SK-N-SH treated with all-trans-retinoic acid at 6 μM for 48 hours (cell line): ENCODE measurements at regions not wholly inside any gene's neighbourhood (a gene's known extent, or its start where the extent isn't known, plus 50 kb on each side); places are given as distances from the start of the nearest gene placed in this dataset.

Experiments
- ARNTL ChIP-seq: fragments of 450-650 bp; formaldehyde crosslinking; IDR thresholded peaks from 2 replicates; pipeline ENCODE4 v1.5.0; 2020; ENCODE audit warnings: low read depth, mild to moderate bottlenecking, moderate library complexity, borderline replicate concordance
- CSDC2 ChIP-seq: fragments of 250-450 bp; sonication (Bioruptor Pico); IDR thresholded peaks from 2 replicates; pipeline ENCODE4 v1.5.0; 2020; ENCODE audit warnings: mild to moderate bottlenecking, moderate library complexity
- GLIS3 ChIP-seq: fragments of 250-450 bp; sonication (Bioruptor Pico); IDR thresholded peaks from 2 replicates; pipeline ENCODE4 v1.5.0; 2020; ENCODE audit warnings: mild to moderate bottlenecking, moderate library complexity
- PPARA ChIP-seq: fragments of 250-450 bp; sonication (Bioruptor Pico); IDR thresholded peaks from 2 replicates; pipeline ENCODE4 v1.5.0; 2020; ENCODE audit warnings: mild to moderate bottlenecking, borderline replicate concordance
- RARB ChIP-seq: fragments of 250-450 bp; sonication (Bioruptor Pico); IDR thresholded peaks from 2 replicates; pipeline ENCODE4 v1.8.0; 2021; ENCODE audit warnings: mild to moderate bottlenecking, moderate library complexity
- SNAI2 ChIP-seq: fragments of 250-450 bp; sonication (Bioruptor Pico); IDR thresholded peaks from 2 replicates; pipeline ENCODE4 v1.5.0; 2020; ENCODE audit warnings: mild to moderate bottlenecking, moderate library complexity
- TCF4 ChIP-seq: fragments of 250-450 bp; sonication (Bioruptor Pico); IDR thresholded peaks from 2 replicates; pipeline ENCODE4 v1.8.0; 2021; ENCODE audit warnings: mild to moderate bottlenecking, moderate library complexity, borderline replicate concordance
- TOX ChIP-seq: fragments of 250-450 bp; sonication (Bioruptor Pico); IDR thresholded peaks from 2 replicates; pipeline ENCODE4 v1.8.0; 2021; ENCODE audit warnings: mild to moderate bottlenecking, moderate library complexity, borderline replicate concordance
- ZFP3 ChIP-seq: fragments of 250-450 bp; sonication (Bioruptor Pico); IDR thresholded peaks from 2 replicates; pipeline ENCODE4 v1.5.0; 2020; ENCODE audit warnings: mild to moderate bottlenecking, moderate library complexity
- ZNF565 ChIP-seq: fragments of 450-650 bp; formaldehyde crosslinking; conservative IDR thresholded peaks from 2 replicates; pipeline ENCODE4 v1.5.0; 2020; ENCODE audit warnings: low read depth, mild to moderate bottlenecking, moderate library complexity
- TF ChIP-seq, protein P1 (sequence below): fragments of 250-450 bp; sonication (Bioruptor Pico); IDR thresholded peaks from 2 replicates; pipeline ENCODE4 v1.5.1; 2021; ENCODE audit warnings: mild to moderate bottlenecking, moderate library complexity

GRCh38 chr10:31644931-31645633, 283.5 kb downstream of the ARHGAP12 start:
- TF ChIP-seq CSDC2 (CRISPR knock-in tag): no peak
- TF ChIP-seq, protein P1, sequence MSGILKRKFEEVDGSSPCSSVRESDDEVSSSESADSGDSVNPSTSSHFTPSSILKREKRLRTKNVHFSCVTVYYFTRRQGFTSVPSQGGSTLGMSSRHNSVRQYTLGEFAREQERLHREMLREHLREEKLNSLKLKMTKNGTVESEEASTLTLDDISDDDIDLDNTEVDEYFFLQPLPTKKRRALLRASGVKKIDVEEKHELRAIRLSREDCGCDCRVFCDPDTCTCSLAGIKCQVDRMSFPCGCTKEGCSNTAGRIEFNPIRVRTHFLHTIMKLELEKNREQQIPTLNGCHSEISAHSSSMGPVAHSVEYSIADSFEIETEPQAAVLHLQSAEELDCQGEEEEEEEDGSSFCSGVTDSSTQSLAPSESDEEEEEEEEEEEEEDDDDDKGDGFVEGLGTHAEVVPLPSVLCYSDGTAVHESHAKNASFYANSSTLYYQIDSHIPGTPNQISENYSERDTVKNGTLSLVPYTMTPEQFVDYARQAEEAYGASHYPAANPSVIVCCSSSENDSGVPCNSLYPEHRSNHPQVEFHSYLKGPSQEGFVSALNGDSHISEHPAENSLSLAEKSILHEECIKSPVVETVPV (CRISPR knock-in tag): no peak
- no peak for TF ChIP-seq TOX
- TF ChIP-seq PPARA (CRISPR knock-in tag): no peak
- no peak for TF ChIP-seq ZFP3 (CRISPR knock-in tag)
- no peak for TF ChIP-seq RARB (CRISPR knock-in tag)
- no peak for TF ChIP-seq TCF4 (CRISPR knock-in tag)
- TF ChIP-seq SNAI2 (CRISPR knock-in tag): no peak
- no peak for TF ChIP-seq ARNTL (CRISPR knock-in tag)
- TF ChIP-seq GLIS3 (CRISPR knock-in tag): no peak
- no peak for TF ChIP-seq ZNF565 (CRISPR knock-in tag)
